GM21526 (cell line): ENCODE measurements at regions not wholly inside any gene's neighbourhood (a gene's known extent, or its start where the extent isn't known, plus 50 kb on each side); places are given as distances from the start of the nearest gene placed in this dataset.
A peak's percentile ranks its signal among the peaks of the same experiment; 100 is the strongest.
"Not testable (repeated sequence)": the region's sequence is repeated elsewhere in the genome, so short reads cannot be mapped to it uniquely, and the experiment has no call there.

Source experiments
- ATAC-seq: cut with Tn5 transposase; IDR thresholded peaks from one replicate; pipeline ENCODE4 v1.9.1; 2021; ENCODE audit warnings: moderate library complexity; ENCODE audit not compliant: unreplicated experiment, low FRiP score

DNA sequence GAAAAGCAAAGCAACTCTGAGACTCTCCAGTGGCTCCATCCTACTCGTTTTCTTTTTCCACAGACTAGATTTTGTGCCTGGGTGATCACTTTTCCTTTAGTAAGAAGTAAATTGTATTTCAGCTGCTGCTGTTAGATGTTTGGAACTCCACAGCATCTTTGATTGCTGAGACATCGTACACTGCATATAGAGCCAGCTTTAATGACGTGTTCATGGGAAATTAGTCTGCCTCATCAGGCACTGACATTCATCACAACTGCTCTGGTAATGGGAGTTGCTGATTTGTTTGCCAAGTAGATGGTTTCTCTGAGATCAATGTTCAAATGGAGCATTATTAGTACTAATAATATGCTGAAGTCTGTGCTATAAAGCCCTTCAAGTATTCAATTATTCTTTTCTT, 573.8 kb upstream of the NR5A2 start:
- ATAC-seq: no peak

DNA sequence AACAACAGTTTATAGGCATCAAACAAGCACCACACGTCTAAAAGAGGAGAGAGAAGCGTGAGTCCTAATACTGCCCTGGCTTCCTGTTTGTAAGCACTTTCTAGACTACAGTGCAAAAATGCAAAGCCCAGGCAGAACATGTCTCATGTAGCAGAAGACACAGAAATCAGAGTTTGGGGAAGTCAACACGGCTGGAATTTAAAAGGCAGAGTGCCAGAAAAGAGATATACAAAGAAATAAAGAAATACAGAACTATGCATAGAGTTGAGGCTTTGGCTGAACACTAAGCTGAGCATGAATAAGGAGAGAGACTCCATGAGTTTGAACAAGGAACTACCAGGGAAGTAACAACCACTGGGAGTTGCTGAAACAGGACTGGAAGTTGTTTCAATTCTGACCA, 566.6 kb upstream of the NR5A2 start:
- no peak for ATAC-seq

DNA sequence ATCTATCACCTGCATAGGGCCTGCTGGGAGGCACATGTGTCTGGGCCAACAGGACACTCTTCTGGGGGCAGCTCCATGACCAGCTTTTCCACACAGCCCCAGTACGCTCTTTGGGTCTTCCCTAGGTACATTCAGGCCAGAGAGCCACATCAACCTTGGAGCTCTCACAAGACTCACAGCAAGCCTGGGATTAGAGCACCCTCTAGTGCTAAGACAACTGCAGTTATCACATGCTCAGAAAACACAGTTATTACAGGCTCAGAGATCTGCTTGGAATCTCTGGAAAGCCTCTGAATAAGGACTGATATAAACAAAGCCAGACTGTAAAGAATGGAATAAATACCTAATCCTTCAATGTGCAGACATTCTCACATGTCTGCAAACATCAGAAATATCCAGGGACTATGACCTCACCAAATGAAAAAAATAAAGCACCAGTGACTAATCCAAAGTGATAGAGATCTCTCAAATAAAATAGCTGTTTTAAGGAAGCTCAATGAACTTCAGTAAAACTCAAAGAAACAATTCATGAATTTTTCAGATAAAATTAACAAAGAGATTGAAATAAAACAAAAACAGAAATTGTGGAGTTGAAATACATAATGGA, 563.9 kb upstream of the NR5A2 start:
- ATAC-seq: peak; percentile 74

DNA sequence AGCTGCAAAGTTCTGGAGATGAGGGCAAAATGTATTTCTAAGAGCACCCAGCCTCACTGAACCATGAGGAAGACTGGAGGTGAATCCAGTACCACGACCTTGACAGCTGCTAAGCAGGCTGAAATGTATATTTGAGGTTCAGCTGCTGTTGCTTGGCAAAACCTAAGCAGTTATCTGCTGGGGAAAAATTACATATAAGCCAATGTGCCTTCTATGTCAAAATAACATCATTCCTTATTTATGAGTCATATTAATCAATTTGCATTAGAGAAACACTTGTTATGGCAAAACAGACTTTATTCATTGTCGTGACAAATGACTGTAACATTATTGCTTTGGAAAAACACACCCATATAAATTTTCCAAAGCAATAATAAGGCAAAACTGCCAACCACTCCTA, 560.5 kb upstream of the NR5A2 start:
- ATAC-seq: no peak

DNA sequence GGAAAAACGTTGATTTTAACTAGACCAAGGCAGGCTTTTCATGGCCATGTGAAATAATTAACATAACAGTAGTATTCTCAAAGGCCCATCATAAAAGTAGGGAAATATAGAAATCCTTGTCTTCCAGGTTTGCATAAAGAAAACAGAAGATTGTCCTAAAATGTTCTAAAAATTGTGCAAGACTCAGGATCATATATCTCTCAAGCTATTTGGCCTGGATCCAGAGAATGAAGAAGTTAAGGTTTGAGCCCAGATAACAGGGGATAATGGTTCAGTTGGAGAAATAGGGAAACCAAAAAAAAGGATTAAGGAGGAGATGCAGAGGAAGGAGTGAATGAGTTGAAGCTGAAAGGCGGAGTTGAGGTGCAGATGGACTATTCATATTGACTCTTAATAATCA, 555.5 kb upstream of the NR5A2 start:
- no peak for ATAC-seq

DNA sequence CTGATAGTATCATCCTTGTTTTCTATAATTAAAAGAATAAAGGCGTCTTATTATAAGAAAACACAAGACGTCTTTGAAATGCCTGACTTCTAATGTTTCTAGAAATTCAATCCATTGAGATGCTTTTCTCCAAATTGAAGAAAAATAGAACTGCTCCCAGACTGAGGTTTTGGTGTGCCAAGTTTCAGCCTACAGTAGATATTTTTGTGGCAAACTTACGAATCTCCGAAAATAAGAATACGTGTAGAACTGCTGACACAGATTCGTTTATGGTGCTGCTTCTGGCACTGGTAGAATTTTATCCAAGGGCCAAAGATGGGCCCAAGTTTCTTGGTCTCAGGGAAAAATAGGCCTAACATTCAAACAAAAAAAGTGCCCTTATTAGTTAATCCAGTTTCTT, 554.5 kb upstream of the NR5A2 start:
- ATAC-seq: no peak

DNA sequence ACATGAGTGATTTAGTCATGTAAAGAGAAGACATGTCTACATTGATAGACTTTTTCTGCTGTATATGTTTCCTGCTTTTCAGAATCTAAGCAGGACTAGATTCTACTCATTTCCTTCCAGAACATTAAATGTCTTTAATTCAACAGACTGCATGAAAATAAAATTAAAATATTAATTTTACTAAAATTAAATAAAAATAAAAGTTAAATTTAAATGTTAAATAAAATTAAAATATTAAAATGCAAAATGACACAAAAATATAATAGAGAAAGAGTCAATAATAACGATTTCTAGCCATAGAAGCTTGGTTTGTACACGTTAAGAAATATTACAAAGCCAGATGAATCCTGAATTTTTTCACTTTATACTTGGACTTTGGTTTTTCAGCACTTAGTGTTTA, 552.8 kb upstream of the NR5A2 start:
- ATAC-seq: no peak

DNA sequence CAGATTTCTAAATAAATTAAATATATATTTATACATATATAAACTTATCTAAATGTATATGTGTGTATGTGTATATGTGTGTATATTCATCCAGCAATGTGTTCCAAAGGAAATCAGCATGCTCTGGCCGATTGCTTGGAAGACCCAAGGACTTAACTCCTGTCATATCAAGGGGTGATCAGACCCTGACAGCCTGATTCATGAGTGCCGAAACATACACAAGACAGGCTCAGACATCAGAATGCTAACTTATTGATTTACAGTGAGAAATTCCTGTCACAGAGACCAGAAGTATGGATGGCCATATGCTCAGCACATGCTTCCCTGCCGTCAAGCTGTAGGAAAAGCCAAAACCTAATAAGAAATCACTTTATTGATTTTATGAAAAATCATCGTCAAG, 545.1 kb upstream of the NR5A2 start:
- no peak for ATAC-seq

DNA sequence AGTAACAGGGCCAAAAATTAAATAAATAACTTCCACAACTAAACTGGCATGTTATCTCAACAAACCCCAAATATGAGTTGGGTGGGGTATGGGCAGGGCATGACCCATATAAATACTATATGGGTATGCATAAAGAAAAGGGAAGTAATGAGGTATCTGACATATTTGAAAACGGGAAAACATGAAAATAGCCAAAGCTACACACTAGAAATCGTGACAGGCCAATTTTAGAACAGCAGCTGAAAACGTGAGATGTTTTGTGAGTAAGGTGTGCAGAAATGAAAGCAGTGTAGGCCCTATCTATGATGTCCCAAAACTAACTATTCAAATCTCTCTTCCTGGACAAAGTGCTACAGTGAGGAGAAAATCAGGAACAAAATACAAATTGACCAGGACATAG, 537.9 kb upstream of the NR5A2 start:
- peak; percentile 82 for ATAC-seq

DNA sequence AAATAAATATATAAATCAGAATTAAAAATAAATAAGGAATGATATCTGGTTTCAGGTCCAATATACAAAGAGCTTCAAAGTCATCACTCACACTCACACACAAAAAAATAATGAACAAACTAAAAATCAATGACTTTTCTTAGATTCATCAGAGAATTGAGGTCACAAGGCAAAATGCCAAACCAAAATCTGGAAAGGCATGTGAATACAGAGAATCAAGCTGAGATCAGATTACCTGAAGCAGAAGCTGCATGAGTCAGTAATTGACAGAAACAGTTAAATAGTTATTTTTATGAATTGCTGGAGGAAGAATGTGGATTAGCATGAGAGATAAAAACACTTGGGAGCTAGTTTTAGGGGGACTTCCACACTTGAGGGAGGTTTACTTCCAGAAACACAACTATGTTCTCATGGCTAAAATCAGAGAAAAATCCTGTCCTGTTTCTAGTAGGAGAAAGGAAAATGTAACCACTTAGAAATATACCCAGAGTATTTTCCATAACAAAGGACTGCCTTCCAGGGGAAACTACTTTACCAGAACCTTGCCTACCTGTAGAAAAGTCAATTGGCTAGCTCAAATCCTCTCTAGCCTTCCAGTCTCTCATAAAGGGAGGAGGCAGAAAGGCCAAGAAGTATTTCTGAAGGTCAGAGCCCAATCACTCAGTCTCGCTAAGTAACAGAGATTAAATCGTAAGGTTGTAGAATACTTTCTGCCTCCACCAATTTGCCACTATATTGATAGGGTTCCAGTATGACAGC, 536.6 kb upstream of the NR5A2 start:
- ATAC-seq: no peak

DNA sequence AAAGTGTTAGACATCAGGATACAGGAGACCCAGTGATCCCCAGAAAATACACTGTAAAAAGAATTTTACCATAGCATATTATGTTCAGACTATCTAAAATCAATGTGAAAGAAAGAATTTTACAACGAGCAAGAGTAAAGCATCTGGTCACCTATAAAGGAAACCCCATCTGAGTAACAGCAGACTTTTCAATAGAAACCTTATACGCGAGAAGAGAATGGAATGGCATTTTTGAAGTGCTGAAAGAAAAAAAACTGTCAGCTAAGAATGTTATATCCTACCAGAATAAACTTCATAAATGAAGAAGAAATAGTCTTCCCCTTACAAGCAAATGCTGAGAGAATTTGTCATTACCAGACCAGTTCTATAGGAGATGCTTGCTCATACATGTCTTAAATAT, 532.1 kb upstream of the NR5A2 start:
- no peak for ATAC-seq

DNA sequence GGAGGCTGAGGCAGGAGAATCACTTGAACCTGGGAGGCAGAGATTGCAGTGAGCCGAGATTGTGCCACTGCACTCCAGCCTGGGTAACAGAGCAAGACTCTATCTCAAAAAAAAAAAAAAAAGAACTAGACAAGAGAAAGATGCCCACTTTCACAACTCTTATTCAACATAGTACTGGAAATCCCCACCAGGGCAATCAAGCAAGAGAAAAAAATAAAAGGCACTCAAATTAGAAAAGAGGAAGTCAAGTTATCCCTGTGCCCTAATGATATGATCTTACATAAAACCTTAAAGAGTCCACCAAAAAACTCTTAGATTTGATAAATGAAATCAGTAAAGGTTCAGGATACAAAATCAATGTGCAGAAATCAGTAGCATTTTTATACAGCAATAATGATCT, 528.7 kb upstream of the NR5A2 start:
- peak; percentile 79 for ATAC-seq

DNA sequence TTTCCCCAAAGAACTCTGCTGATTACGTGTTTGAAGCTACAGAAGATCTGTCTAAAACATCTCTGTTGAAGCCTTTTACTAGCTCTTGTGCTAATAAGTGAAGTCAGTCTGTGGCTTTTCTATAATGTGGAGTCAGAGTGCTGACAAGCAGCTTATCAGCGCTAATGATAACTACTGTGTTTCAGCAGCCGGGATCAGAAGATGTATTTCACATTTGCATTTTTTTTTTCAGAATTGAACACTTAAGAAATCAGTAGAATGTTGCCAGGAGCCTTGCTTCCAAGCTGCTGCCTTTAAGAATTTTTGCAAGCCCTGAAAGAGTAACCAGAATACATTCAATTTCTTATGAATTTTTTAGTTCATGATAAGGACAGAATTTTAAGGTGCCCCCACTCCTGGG, 519.4 kb upstream of the NR5A2 start:
- ATAC-seq: no peak

DNA sequence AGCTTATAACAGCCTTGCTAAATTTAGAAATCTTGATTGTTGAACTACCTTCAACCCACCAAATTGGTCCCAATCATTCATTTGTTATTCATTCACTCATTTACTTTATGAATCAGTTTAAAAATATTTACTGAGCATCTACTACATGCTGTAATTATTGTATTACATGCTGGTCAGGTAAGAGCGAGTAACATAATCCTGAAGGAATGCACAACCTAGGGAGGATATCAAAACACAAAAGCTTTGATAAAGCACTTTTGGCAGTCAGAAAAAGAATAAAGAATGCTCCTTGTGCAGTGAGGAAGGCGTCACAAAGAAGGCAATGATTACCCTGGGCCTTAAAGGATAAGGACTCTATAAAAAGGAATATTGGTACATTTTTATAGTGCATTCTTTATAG, 518.9 kb upstream of the NR5A2 start:
- ATAC-seq: no peak

DNA sequence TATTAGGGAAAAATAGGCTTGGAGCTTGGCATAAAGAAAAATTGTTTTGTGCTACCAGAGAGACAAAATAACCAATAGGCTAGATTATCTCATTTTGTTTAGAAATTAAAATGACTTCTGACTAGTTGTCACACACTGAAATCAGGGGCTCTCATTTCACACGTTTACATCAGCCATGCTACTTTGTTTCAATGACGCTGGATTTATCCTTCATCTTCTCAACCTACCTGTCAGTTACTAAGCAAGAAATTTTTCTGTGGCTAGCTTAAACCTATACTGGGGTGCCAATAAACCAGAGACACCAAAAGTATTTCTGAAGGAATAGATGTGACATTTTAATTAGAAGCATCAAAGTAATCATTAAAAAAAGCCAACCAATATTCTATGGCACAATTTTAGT, 518.1 kb upstream of the NR5A2 start:
- no peak for ATAC-seq

DNA sequence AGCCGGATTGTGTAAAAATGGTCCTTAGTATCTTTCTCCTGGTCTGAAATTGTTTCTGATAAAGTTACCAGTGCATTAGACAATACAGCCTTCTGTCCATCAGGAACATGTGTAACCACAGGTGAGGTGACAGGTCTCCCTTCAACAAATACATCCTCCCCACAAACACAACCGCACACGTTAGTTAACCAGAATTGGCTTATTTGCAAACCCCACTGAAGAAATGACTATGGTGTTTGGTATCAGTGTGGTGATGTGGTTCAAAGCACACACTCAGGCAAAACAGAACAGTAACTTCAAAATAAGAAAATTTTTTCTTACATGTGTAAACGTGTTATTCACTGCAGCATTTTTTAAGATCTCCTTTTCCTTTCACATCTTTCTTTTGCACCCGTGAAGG, 517.2 kb upstream of the NR5A2 start:
- peak; percentile 81 for ATAC-seq

DNA sequence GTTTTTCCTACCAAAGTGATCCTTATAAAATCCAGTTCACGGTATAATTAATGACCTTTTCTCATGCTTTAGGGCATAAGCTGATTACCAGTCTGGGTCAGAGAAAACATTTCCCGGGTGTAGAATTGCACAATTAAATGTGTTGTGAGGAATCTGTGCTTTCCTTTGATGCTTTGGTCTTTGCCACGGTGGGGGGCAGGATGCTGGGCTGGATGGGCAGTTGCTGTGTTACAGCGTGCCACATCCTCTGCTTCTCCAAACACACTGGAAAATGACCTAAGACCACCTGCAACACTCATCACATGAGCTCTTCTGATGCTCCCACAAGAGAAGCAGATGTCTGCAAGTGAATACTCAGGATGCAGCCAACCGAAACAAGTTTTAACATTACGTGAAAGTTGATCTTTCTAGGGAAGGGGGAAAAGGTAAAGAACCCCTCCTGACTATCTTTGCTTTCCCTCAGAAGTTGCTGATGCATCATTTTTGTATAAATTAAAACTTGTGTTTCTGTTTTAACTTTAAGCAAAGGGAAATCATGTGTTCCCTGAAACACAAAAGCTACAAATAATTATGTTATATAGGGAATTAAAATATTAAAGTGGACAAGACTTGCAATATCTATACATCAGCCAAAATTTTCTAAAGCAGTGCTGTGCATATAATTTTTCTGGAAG, 515.3 kb upstream of the NR5A2 start:
- ATAC-seq: no peak

DNA sequence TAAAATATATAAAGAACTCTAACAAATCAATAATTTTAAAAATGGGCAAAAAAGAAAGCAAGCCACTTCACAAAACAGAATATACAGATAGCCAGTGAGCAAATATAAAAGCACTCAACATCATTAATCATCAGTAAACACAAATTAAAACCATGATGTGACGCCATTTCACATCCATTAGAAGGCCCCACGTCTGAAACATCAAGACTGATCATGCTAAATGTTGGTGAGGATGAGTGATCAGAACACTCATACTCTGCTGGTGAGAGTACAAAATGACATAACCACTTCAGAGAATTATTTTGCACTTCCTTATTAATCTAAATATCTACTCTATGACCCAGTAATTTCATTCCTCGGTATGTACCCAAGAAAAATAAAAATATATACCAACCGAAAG, 512.2 kb upstream of the NR5A2 start:
- no peak for ATAC-seq

DNA sequence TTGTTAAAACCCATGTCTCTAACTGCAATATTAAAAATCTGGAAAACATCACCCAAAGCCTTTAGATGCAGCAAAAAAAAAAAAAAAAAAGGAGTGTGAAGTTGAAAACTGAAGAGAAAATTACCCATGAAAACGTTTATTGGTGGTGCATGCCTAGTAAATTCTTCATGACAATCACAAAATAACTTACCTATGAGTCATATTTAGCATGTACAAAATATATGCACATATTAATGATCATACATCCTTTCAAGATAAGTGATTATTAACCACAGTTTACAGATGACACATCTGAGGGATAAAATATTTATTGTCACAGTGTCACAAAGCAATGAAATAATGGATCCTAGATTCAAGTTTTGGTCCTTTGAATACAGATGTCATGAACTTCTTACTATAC, 505.2 kb upstream of the NR5A2 start:
- no peak for ATAC-seq

DNA sequence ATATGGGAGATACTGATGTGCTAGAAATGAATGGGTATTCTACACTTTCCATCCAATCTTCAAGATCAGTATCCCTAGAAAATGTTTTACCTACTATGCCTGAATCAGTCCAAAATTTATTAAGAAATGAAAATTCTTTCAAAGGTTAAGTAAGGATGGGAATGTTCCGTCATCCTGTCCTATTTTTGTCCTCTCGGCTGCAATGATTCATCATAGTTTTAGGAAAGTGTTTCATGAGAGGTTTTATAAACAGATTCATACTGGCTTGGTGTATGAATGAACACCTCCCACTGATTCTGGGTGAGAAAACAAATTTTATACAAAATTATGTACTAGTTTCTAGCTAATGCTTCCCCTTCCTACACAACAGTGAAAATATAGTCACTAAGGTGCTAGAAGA, 504.6 kb upstream of the NR5A2 start:
- no peak for ATAC-seq

DNA sequence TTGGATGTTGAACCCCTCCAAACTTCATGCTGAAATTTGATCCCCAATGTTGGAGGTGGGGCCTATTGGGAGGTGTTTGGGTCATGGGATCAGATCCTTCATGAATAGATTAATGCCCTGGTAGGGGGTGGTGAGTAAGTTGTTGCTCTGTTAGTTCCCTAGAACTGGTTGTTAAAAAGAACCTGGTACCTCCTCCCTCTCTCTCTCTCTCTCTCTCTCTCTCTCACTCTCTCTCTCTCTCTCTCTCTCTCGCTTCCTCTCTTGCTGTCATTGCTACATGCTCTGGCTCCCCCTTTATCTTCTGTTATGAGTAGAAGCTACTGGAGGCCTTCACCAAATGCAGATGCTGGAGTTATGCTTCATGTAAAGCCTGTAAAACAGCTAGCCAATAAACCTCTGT, 498.2 kb upstream of the NR5A2 start:
- ATAC-seq: no peak

DNA sequence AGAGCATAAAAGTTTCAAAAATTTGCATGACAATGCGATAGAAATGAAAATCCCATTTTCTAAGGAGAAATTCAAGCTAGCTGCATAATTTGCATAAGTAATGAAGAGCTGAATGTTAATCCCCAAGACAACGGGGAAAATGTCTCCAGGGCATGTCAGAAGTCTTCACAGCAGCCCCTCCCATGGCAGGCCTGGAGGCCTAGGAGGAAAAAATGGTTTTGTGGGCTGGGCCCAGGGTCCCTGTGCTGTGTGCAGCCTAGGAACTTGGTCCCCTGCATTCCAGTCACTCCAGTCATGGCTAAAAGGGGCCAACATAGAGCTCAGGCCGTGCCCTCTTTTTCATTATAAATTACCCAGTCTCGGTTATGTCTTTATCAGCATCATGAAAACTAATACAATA, 494.1 kb upstream of the NR5A2 start:
- not testable (repeated sequence) for ATAC-seq
